ENCODE measurements at regions not wholly inside any gene's neighbourhood (a gene's known extent, or its start where the extent isn't known, plus 50 kb on each side); places are given as distances from the start of the nearest gene placed in this dataset.
"Not testable (repeated sequence)": the region's sequence is repeated elsewhere in the genome, so short reads cannot be mapped to it uniquely, and the experiment has no call there.

DNA sequence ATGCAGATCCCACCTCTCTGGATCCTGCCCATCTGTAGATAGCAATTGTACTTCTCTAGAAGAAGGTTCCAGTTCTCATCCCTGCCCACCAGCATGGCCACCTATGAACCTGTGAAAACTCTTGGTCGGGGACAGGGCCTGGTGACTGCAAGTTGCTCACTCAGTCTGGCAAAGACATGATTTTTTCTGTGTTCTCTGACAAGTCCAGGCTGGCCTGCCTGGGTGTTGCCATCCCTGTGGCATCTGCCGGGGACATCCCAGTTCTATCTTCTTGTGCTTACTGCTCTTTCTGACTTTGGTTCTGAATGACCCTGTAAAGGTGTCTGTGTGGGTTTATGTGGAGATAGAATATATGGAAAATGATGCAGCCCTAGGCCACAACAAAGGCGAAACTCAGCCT, 545.8 kb downstream of the INSC start:
- no peak for DNase-seq (ENCODE audit: low read depth)

- no peak for DNase-seq (ENCODE audit: low read depth)
Measured at GRCh38 chr11:15662285-15662684, 547.6 kb downstream of the INSC start.

DNA sequence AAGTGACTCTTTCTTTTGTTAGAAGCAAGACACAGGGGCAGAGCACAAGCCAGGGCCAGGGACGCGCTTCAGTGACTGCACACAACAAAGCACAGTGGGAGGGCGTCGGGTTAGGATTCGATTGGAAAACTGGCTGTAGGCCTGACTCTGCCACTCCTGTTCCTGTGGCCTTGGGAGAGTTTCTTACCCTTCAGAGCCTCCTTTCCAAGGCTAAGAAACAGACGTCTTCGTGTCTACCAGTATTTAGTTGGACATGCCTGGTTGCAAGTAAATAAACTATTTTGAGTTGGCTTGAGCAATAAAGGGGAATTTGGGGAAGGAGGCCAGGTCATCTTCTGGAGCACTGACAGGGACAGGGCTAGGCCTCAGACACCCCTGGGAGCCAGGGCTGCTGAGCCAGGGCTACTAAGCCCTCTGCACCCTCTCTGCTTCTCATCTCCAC, 549.1 kb downstream of the INSC start:
- DNase-seq (ENCODE audit: low read depth): no peak

DNA sequence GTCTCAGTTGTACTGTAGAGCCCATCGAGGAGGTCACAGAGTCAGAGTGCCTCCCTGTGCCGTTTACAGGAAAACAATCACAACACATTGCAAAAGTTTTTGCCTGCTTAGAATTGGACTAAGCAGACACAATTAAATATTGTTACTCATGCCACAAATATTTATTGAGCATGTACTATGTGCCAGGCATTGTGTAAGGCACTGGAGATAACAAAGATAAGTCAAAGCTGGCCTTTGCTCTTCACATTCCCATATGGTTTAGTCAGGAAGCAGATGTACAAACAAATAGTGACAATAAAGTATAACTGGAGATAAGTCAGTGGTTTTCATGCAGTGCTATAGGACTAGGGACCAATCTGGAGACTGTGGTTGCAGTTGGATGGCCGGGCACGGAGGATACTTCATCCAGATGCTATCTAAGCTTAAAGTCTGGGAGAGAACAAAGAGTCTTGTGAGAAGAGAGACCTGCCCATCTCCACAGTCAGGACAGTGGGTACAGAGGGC, 550.7 kb downstream of the INSC start:
- DNase-seq (ENCODE audit: low read depth): no peak

GRCh38 chr11:15667127-15667725, 552.5 kb downstream of the INSC start:
- DNase-seq (ENCODE audit: low read depth): no peak

GRCh38 chr11:15668718-15669117, 554.0 kb downstream of the INSC start:
- no peak for DNase-seq (ENCODE audit: low read depth)

DNA sequence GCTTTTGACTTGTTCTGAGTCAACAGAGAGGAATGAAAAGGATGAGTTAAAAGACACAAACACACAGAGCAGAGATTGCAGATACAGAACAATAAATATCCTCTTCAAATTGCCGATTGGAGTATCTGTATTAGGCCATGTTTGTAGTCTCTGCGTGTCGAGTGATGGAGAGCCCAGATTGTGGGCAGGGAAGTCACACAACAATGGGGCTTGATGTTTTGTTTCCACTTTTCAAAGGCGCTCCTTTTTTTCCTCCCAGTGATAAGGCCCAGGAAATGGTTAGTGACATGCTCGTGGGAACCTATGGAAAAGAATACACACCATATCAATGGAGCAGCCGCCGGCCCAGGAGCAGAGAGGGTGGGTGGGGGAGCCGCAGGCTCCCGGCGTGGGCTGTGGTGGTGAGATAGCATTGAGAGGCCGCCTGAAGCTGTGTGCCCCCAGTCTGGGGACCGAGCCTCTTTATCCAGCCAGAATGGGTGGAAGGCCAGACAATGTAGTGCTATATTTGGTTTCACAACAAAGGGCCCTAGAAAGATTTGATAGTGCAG, 555.9 kb downstream of the INSC start:
- DNase-seq (ENCODE audit: low read depth): no peak

DNA sequence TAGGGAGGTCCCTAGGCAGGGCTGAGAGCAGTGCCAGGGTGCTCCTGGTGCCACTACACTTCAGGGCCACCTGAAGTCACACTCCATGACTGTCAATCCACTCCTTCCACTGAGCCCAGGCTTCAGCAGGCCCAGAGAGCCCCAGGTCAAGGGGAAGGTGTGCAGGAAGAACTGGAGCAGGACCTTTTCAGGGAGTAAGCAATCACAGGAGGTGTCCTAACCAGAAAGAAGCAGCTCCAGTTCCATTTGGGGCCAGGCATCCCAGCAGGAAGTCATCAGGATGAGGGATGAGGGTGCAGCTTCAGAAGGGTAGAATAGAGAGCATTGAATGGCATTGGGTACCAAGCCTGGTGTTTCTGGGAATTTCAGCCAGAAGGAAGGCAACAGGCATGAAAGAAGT, 556.5 kb downstream of the INSC start:
- no peak for DNase-seq (ENCODE audit: low read depth)

DNA sequence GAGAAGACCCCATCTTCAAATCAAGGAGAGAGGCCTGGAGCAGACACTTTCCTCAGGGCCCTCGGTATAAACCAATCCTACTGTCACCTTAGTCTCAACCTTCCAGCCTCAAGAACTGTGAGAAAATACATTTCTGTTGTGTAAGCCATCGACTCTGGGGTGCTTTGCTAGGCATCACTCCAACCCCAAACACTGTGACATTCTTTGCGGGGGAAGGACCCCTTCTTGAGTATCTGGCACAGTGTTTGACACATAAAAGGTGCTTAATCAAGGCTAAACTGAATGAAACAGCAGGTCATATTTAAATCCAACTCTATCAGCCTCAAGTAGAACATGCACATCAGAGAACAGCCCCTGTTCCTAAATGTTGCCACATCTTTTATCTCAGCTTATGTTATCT, 558.1 kb downstream of the INSC start:
- no peak for DNase-seq (ENCODE audit: low read depth)

GRCh38 chr11:15673408-15673831, 558.7 kb downstream of the INSC start:
- DNase-seq (ENCODE audit: low read depth): no peak

DNA sequence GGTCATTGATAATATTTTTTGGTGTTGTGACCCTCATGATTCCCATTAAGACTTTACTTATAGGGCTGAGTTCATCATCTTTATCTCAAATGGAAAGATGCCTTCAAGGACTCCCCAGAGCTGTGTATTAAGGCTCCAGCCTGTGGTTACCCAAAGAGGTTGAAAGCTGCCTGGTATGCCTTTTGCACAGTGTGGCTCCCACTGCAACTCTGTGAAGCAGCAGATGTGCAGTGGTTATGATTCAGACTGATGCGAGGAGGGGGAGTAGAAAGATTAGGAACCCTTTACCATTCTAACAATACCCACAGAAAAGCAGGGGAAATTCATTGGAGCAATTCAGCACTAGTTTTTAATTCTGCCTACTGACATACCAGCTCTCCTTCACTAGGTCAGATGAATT, 560.0 kb downstream of the INSC start:
- no peak for DNase-seq (ENCODE audit: low read depth)

- no peak for DNase-seq (ENCODE audit: low read depth)
Measured at GRCh38 chr11:15675683-15676082, 561.0 kb downstream of the INSC start.

GRCh38 chr11:15677181-15677580, 562.5 kb downstream of the INSC start:
- DNase-seq (ENCODE audit: low read depth): no peak

GRCh38 chr11:15683528-15683927, 568.8 kb downstream of the INSC start:
- no peak for DNase-seq (ENCODE audit: low read depth)

DNA sequence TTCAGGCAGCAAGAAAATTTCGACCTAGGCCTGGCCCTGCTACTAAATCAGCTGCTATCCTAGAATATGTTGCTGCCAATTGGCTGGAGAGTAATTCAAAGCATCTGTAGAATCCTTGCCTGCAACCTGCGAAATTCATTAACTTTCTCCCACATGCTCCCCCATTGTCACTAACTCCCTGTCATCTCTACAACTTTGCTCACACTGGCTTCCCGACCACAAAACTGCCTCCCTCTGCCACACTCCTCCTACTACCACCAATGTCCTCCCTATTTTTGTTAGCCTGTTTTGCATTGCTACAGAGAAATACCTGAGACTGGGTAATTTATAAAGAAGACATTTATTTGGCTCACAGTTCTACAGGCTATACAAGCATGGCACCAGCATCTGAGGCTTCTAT, 570.6 kb downstream of the INSC start:
- DNase-seq (ENCODE audit: low read depth): no peak

- DNase-seq (ENCODE audit: low read depth): not testable (repeated sequence)
Measured at GRCh38 chr11:15686259-15686658, 571.5 kb downstream of the INSC start.

GRCh38 chr11:15687342-15687741, 572.6 kb downstream of the INSC start:
- DNase-seq (ENCODE audit: low read depth): no peak

- DNase-seq (ENCODE audit: low read depth): no peak
Measured at GRCh38 chr11:15688351-15688792, 573.6 kb downstream of the INSC start.

GRCh38 chr11:15690320-15690719, 575.6 kb downstream of the INSC start:
- DNase-seq (ENCODE audit: low read depth): no peak

GRCh38 chr11:15692739-15693138, 578.0 kb downstream of the INSC start:
- DNase-seq (ENCODE audit: low read depth): no peak

GRCh38 chr11:15695096-15695721, 580.5 kb downstream of the INSC start:
- DNase-seq (ENCODE audit: low read depth): no peak

GRCh38 chr11:15696069-15696468, 581.3 kb downstream of the INSC start:
- DNase-seq (ENCODE audit: low read depth): no peak

DNA sequence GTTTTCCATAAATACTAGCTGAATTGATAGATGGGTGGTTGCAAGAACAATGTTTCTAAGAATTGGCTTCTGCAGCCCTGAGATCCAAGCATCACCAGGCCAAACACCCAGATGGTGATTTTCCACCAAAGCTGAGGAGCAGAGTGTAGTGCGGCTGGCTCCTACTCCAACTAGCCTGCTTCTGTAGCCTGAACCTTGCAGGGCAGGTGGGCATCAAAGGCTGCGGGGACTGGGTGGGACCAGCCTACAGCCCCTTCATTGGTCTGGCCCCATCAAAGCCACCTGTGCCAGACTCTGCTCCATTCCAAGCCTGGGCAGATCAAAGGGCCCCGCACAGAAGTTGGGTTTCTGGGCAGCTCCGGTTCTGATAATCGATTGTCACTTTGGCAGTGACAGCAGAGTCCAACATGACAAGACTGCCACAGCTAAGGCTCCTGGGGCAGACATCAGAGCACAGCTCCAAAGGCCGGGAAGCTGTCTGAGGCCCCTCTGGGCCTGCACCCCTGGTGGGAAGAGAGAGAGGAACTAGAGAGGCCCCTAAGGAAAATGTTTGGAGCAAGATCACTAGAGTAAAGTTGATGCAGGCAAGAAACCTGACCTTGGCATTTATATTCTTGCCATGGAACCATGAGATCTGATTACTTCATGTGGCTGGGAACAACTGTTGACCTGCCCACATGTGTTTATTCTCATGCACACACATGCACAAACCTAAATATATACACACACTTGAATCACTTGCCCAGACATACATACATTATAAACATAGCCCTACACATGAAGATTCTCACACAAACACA, 582.9 kb downstream of the INSC start:
- DNase-seq (ENCODE audit: low read depth): no peak

All from non-pigmented ciliary epithelial cell (primary cell).